GM23338 (cell line): ENCODE measurements at regions not wholly inside any gene's neighbourhood (a gene's known extent, or its start where the extent isn't known, plus 50 kb on each side); places are given as distances from the start of the nearest gene placed in this dataset.

Source experiments
- ATAC-seq: fragments of 200-7000 bp; cut with Tn5 transposase; 3 replicates; pipeline ENCODE4 v1.9.1; 2020
- DNase-seq: peaks from one replicate; pipeline ENCODE4 v3.0.0-alpha.2; 2015; ENCODE audit warnings: low spot score
- H2AFZ ChIP-seq: fragments of 200-600 bp; sonication (generic); 2 replicates; pipeline ENCODE4 v1.8.0; 2016; ENCODE audit warnings: antibody characterized with exemption, mild to moderate bottlenecking, moderate library complexity
- H3F3A ChIP-seq: fragments of 200-600 bp; sonication (generic); replicated peaks from 2 replicates; pipeline ENCODE4 v1.8.0; 2017; ENCODE audit warnings: antibody characterized with exemption, mixed run types, low read depth
- H3K27ac ChIP-seq: fragments of 200-600 bp; sonication (generic); 2 replicates; pipeline ENCODE4 v1.6.1; 2016; ENCODE audit warnings: low read depth
- H3K27me3 ChIP-seq: fragments of 200-600 bp; sonication (generic); 2 replicates; pipeline ENCODE4 v1.8.0; 2016; ENCODE audit warnings: mild to moderate bottlenecking, mixed run types, moderate library complexity; ENCODE audit not compliant: insufficient read depth
- H3K36me3 ChIP-seq: fragments of 200-600 bp; sonication (generic); 2 replicates; pipeline ENCODE4 v1.8.0; 2016; ENCODE audit warnings: mild to moderate bottlenecking; ENCODE audit not compliant: insufficient read depth
- H3K4me1 ChIP-seq: fragments of 200-600 bp; sonication (generic); 2 replicates; pipeline ENCODE4 v1.8.0; 2016; ENCODE audit warnings: mild to moderate bottlenecking, moderate library complexity; ENCODE audit not compliant: insufficient read depth
- H3K4me2 ChIP-seq: fragments of 200-600 bp; sonication (generic); 2 replicates; pipeline ENCODE4 v1.7.1; 2017; ENCODE audit warnings: mixed run types
- H3K4me3 ChIP-seq: fragments of 200-600 bp; sonication (generic); 2 replicates; pipeline ENCODE4 v1.6.1; 2016; ENCODE audit warnings: mixed run types
- H3K79me2 ChIP-seq: fragments of 200-600 bp; sonication (generic); replicated peaks from 2 replicates; pipeline ENCODE4 v1.8.0; 2017; ENCODE audit warnings: mild to moderate bottlenecking; ENCODE audit not compliant: insufficient read depth
- H3K9me2 ChIP-seq: fragments of 200-600 bp; sonication (generic); 2 replicates; pipeline ENCODE4 v1.8.0; 2017; ENCODE audit not compliant: insufficient read depth
- H4K20me1 ChIP-seq: fragments of 200-600 bp; sonication (generic); replicated peaks from 2 replicates; pipeline ENCODE4 v1.8.0; 2017; ENCODE audit warnings: mild to moderate bottlenecking; ENCODE audit not compliant: insufficient read depth
- H3K27ac Mint-ChIP-seq: 2 replicates; pipeline ENCODE4 v1.8.0; 2020; ENCODE audit warnings: inconsistent platforms, mild to moderate bottlenecking, moderate library complexity, mixed read lengths
- H3K27me3 Mint-ChIP-seq: 3 replicates; pipeline ENCODE4 v1.8.0; 2022; ENCODE audit warnings: low read depth, mild to moderate bottlenecking, moderate library complexity, mixed read lengths, inconsistent platforms; ENCODE audit not compliant: insufficient read depth, poor library complexity
- H3K36me3 Mint-ChIP-seq: 3 replicates; pipeline ENCODE4 v1.8.0; 2021; ENCODE audit warnings: low read depth, mild to moderate bottlenecking, inconsistent platforms, moderate library complexity, mixed read lengths
- H3K4me1 Mint-ChIP-seq: 3 replicates; pipeline ENCODE4 v1.8.0; 2020; ENCODE audit warnings: mild to moderate bottlenecking, inconsistent platforms, mixed read lengths
- H3K4me3 Mint-ChIP-seq: 3 replicates; pipeline ENCODE4 v1.8.0; 2021; ENCODE audit warnings: moderate library complexity, mild to moderate bottlenecking, inconsistent platforms, mixed read lengths
- H3K9me3 Mint-ChIP-seq: 3 replicates; pipeline ENCODE4 v1.8.0; 2020; ENCODE audit warnings: moderate library complexity, mild to moderate bottlenecking, inconsistent platforms, mixed read lengths
- CREB1 ChIP-seq: fragments of 250-450 bp; sonication (Bioruptor Pico); IDR thresholded peaks from 2 replicates; pipeline ENCODE4 v1.5.0; 2020; ENCODE audit warnings: low read depth, mild to moderate bottlenecking, moderate library complexity
- EZH2 ChIP-seq: fragments of 200-600 bp; sonication (generic); IDR thresholded peaks from one replicate; pipeline ENCODE4 v1.8.0; 2017; ENCODE audit warnings: antibody characterized with exemption, mild to moderate bottlenecking, low read depth; ENCODE audit not compliant: unreplicated experiment
- JUNB ChIP-seq: IDR thresholded peaks from one replicate; pipeline ENCODE4 v1.6.1; 2016; ENCODE audit warnings: antibody characterized with exemption; ENCODE audit not compliant: unreplicated experiment
- POLR2AphosphoS5 ChIP-seq: IDR thresholded peaks from 2 replicates; pipeline ENCODE4 v1.6.1; 2016; ENCODE audit warnings: antibody characterized with exemption, low read depth
- STAT1 ChIP-seq: IDR thresholded peaks from one replicate; pipeline ENCODE4 v1.6.1; 2016; ENCODE audit warnings: antibody characterized with exemption; ENCODE audit not compliant: unreplicated experiment
- ZNF114 ChIP-seq: fragments of 250-450 bp; sonication (Bioruptor Pico); IDR thresholded peaks from 2 replicates; pipeline ENCODE4 v1.5.0; 2020; ENCODE audit warnings: mild to moderate bottlenecking, moderate library complexity
- ZNF331 ChIP-seq: fragments of 250-450 bp; sonication (Bioruptor Pico); IDR thresholded peaks from 2 replicates; pipeline ENCODE4 v1.5.0; 2020; ENCODE audit warnings: low read depth, mild to moderate bottlenecking, moderate library complexity
- TF ChIP-seq, protein P1 (sequence below): fragments of 250-450 bp; sonication (Bioruptor Pico); IDR thresholded peaks from 2 replicates; pipeline ENCODE4 v1.5.0; 2020; ENCODE audit warnings: mild to moderate bottlenecking, moderate library complexity
- TF ChIP-seq, protein P2 (sequence below), 2 experiments: fragments of 200-600 bp in 1 of 2; sonication (generic) in 1 of 2; conservative IDR thresholded peaks; 2 replicates each; pipeline versions ENCODE4 v1.5.1 to v1.6.1; 2016 to 2017; ENCODE audit warnings: antibody characterized with exemption in 2 of 2, low read depth in 2 of 2, mild to moderate bottlenecking in 2 of 2, moderate library complexity in 1 of 2
- TF ChIP-seq, protein P3 (sequence below): IDR thresholded peaks from one replicate; pipeline ENCODE4 v1.6.1; 2018; ENCODE audit warnings: antibody characterized with exemption; ENCODE audit not compliant: unreplicated experiment
- TF ChIP-seq, protein P4 (sequence below): IDR thresholded peaks from 2 replicates; pipeline ENCODE4 v1.6.1; 2016; ENCODE audit warnings: antibody characterized with exemption

DNA sequence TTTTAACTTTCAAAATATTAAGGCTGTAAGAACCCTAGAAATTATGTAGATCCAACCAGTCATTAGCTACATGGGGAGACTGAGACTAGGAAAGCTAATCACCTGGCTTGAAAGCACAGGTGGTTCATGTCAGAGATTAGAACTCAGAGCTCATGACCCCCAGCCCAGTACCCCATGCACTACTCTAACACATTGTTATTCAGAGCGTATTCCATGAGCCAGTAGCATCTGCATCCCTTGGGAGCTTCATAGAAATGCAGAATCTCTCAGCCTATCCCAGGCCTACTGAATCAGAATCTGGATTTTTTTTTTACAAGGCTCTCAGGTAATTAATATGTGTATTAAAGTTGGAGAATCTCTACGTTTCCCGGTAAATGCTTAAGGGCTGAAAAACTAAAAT lies 161.7 kb downstream of the BTG1 start:
- no peaks in the 10 kb centered on the region for H3K79me2 ChIP-seq
- Mint-ChIP-seq H3K4me3 (no peak overlapping the region), H3K36me3 (no peaks in the 10 kb centered on the region), H3K27me3 (peaks cover 6% of the 10 kb centered on the region), H3K27ac (no peak overlapping the region), H3K9me3 (no peaks in the 10 kb centered on the region), H3K4me1 (peaks cover 20% of the 10 kb centered on the region)
- peak; percentile 93 for ATAC-seq
- H3K4me1 ChIP-seq, result 0 out of 2 replicates have a peak, but pooled peaks cover 12% of the 10 kb centered on the region
- no peak overlapping the region for H3K27ac ChIP-seq
- no peak overlapping the region for H3K4me2 ChIP-seq
- H3K27me3 ChIP-seq, result no peaks in the 10 kb centered on the region
- no peak overlapping the region for H2AFZ ChIP-seq
- H3K4me3 ChIP-seq, result no peak overlapping the region
- H4K20me1 ChIP-seq, result no peaks in the 10 kb centered on the region
- no peaks in the 10 kb centered on the region for H3K36me3 ChIP-seq
- TF ChIP-seq EZH2 (no peak), POLR2AphosphoS5 (no peak), ZNF114 (CRISPR knock-in tag) (no peak), CREB1 (no peak), STAT1 (no peak), ZNF331 (CRISPR knock-in tag) (no peak), JUNB (no peak)
- TF ChIP-seq, protein P1, sequence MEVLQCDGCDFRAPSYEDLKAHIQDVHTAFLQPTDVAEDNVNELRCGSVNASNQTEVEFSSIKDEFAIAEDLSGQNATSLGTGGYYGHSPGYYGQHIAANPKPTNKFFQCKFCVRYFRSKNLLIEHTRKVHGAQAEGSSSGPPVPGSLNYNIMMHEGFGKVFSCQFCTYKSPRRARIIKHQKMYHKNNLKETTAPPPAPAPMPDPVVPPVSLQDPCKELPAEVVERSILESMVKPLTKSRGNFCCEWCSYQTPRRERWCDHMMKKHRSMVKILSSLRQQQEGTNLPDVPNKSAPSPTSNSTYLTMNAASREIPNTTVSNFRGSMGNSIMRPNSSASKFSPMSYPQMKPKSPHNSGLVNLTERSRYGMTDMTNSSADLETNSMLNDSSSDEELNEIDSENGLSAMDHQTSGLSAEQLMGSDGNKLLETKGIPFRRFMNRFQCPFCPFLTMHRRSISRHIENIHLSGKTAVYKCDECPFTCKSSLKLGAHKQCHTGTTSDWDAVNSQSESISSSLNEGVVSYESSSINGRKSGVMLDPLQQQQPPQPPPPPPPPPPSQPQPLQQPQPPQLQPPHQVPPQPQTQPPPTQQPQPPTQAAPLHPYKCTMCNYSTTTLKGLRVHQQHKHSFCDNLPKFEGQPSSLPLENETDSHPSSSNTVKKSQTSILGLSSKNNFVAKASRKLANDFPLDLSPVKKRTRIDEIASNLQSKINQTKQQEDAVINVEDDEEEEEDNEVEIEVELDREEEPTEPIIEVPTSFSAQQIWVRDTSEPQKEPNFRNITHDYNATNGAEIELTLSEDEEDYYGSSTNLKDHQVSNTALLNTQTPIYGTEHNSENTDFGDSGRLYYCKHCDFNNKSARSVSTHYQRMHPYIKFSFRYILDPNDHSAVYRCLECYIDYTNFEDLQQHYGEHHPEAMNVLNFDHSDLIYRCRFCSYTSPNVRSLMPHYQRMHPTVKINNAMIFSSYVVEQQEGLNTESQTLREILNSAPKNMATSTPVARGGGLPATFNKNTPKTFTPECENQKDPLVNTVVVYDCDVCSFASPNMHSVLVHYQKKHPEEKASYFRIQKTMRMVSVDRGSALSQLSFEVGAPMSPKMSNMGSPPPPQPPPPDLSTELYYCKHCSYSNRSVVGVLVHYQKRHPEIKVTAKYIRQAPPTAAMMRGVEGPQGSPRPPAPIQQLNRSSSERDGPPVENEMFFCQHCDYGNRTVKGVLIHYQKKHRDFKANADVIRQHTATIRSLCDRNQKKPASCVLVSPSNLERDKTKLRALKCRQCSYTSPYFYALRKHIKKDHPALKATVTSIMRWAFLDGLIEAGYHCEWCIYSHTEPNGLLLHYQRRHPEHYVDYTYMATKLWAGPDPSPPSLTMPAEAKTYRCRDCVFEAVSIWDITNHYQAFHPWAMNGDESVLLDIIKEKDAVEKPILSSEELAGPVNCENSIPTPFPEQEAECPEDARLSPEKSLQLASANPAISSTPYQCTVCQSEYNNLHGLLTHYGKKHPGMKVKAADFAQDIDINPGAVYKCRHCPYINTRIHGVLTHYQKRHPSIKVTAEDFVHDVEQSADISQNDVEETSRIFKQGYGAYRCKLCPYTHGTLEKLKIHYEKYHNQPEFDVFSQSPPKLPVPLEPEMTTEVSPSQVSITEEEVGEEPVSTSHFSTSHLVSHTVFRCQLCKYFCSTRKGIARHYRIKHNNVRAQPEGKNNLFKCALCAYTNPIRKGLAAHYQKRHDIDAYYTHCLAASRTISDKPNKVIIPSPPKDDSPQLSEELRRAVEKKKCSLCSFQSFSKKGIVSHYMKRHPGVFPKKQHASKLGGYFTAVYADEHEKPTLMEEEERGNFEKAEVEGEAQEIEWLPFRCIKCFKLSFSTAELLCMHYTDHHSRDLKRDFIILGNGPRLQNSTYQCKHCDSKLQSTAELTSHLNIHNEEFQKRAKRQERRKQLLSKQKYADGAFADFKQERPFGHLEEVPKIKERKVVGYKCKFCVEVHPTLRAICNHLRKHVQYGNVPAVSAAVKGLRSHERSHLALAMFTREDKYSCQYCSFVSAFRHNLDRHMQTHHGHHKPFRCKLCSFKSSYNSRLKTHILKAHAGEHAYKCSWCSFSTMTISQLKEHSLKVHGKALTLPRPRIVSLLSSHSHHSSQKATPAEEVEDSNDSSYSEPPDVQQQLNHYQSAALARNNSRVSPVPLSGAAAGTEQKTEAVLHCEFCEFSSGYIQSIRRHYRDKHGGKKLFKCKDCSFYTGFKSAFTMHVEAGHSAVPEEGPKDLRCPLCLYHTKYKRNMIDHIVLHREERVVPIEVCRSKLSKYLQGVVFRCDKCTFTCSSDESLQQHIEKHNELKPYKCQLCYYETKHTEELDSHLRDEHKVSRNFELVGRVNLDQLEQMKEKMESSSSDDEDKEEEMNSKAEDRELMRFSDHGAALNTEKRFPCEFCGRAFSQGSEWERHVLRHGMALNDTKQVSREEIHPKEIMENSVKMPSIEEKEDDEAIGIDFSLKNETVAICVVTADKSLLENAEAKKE (CRISPR knock-in tag), result no peak
- TF ChIP-seq, protein P2, sequence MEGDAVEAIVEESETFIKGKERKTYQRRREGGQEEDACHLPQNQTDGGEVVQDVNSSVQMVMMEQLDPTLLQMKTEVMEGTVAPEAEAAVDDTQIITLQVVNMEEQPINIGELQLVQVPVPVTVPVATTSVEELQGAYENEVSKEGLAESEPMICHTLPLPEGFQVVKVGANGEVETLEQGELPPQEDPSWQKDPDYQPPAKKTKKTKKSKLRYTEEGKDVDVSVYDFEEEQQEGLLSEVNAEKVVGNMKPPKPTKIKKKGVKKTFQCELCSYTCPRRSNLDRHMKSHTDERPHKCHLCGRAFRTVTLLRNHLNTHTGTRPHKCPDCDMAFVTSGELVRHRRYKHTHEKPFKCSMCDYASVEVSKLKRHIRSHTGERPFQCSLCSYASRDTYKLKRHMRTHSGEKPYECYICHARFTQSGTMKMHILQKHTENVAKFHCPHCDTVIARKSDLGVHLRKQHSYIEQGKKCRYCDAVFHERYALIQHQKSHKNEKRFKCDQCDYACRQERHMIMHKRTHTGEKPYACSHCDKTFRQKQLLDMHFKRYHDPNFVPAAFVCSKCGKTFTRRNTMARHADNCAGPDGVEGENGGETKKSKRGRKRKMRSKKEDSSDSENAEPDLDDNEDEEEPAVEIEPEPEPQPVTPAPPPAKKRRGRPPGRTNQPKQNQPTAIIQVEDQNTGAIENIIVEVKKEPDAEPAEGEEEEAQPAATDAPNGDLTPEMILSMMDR (conservative IDR thresholded peaks at IDR 0.05; ENCODE audit: low read depth in 2 of 2), result no peak
- TF ChIP-seq, protein P3, sequence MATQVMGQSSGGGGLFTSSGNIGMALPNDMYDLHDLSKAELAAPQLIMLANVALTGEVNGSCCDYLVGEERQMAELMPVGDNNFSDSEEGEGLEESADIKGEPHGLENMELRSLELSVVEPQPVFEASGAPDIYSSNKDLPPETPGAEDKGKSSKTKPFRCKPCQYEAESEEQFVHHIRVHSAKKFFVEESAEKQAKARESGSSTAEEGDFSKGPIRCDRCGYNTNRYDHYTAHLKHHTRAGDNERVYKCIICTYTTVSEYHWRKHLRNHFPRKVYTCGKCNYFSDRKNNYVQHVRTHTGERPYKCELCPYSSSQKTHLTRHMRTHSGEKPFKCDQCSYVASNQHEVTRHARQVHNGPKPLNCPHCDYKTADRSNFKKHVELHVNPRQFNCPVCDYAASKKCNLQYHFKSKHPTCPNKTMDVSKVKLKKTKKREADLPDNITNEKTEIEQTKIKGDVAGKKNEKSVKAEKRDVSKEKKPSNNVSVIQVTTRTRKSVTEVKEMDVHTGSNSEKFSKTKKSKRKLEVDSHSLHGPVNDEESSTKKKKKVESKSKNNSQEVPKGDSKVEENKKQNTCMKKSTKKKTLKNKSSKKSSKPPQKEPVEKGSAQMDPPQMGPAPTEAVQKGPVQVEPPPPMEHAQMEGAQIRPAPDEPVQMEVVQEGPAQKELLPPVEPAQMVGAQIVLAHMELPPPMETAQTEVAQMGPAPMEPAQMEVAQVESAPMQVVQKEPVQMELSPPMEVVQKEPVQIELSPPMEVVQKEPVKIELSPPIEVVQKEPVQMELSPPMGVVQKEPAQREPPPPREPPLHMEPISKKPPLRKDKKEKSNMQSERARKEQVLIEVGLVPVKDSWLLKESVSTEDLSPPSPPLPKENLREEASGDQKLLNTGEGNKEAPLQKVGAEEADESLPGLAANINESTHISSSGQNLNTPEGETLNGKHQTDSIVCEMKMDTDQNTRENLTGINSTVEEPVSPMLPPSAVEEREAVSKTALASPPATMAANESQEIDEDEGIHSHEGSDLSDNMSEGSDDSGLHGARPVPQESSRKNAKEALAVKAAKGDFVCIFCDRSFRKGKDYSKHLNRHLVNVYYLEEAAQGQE, result no peak
- TF ChIP-seq, protein P4, sequence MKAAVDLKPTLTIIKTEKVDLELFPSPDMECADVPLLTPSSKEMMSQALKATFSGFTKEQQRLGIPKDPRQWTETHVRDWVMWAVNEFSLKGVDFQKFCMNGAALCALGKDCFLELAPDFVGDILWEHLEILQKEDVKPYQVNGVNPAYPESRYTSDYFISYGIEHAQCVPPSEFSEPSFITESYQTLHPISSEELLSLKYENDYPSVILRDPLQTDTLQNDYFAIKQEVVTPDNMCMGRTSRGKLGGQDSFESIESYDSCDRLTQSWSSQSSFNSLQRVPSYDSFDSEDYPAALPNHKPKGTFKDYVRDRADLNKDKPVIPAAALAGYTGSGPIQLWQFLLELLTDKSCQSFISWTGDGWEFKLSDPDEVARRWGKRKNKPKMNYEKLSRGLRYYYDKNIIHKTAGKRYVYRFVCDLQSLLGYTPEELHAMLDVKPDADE, result no peak
- DNase-seq, result peak; percentile 38
- H3K9me2 ChIP-seq, result no peaks in the 10 kb centered on the region
- no peaks in the 10 kb centered on the region for H3F3A ChIP-seq
